IMR-90 (cell line): ENCODE measurements at regions not wholly inside any gene's neighbourhood (a gene's known extent, or its start where the extent isn't known, plus 50 kb on each side); places are given as distances from the start of the nearest gene placed in this dataset.

ENCODE experiments used
- ATAC-seq: fragments of 200-7000 bp; cut with Tn5 transposase; 2 replicates; pipeline ENCODE4 v1.9.1; 2020; ENCODE audit warnings: low read depth, mild to moderate bottlenecking, moderate library complexity
- BruUV-seq: library from RNA; stranded (reverse); fragments of 400-500 nt; replicated peaks from 2 replicates; lab custom pipeline; 2021; lab: Mats Ljungman, UMichigan
- CTCF ChIA-PET: fragments of 300-600 bp; formaldehyde crosslinking; extraction: SDS; loops from one replicate; lab custom pipeline; 2021; ENCODE audit warnings: antibody characterized with exemption; lab: Yijun Ruan, JAX
- POLR2A ChIA-PET: fragments of 300-600 bp; sonication (Branson Sonifier 250); formaldehyde crosslinking; loops from one replicate; lab custom pipeline; 2022; ENCODE audit warnings: antibody characterized with exemption; ENCODE audit not compliant: unreplicated experiment; lab: Charles Lee
- DNase-seq: peaks from one replicate; pipeline ENCODE4 v3.0.0; 2013
- H2AFZ ChIP-seq: replicated peaks from 2 replicates; pipeline ENCODE3; 2013; ENCODE audit warnings: low read length, mild to moderate bottlenecking; ENCODE audit not compliant: poor library complexity
- H2AK5ac ChIP-seq: 2 replicates; pipeline ENCODE4 v1.6.1; 2013; ENCODE audit warnings: low read depth, low read length, inconsistent platforms
- H2AK9ac ChIP-seq: replicated peaks from 2 replicates; pipeline ENCODE3; 2013; ENCODE audit warnings: mild to moderate bottlenecking, low read depth, low read length, moderate library complexity; ENCODE audit not compliant: poor library complexity
- H2BK120ac ChIP-seq: 2 replicates; pipeline ENCODE4 v1.6.1; 2013; ENCODE audit warnings: low read depth, low read length, inconsistent platforms
- H2BK15ac ChIP-seq: 3 replicates; pipeline ENCODE4 v1.6.1; 2013; ENCODE audit warnings: low read depth, low read length, inconsistent platforms
- H2BK20ac ChIP-seq: 2 replicates; pipeline ENCODE4 v1.6.1; 2013; ENCODE audit warnings: low read depth, mild to moderate bottlenecking, inconsistent platforms, low read length, moderate library complexity
- H2BK5ac ChIP-seq: 2 replicates; pipeline ENCODE4 v1.6.1; 2013; ENCODE audit warnings: mild to moderate bottlenecking, low read depth, low read length, inconsistent platforms; ENCODE audit not compliant: poor library complexity, severe bottlenecking
- H3K14ac ChIP-seq: replicated peaks from 2 replicates; pipeline ENCODE4 v1.6.1; 2013; ENCODE audit warnings: low read depth, low read length, inconsistent platforms
- H3K18ac ChIP-seq: 2 replicates; pipeline ENCODE4 v1.6.1; 2013; ENCODE audit warnings: low read depth, low read length, control low read depth
- H3K23ac ChIP-seq: 2 replicates; pipeline ENCODE4 v1.6.1; 2013; ENCODE audit warnings: low read depth, low read length, inconsistent platforms
- H3K27ac ChIP-seq: 2 replicates; pipeline ENCODE4 v1.5.1; 2013; ENCODE audit warnings: mild to moderate bottlenecking, control low read depth, low read length; ENCODE audit not compliant: insufficient read depth
- H3K27me3 ChIP-seq: 2 replicates; pipeline ENCODE4 v1.6.1; 2013; ENCODE audit warnings: low read length; ENCODE audit not compliant: control insufficient read depth, insufficient read depth
- H3K36me3 ChIP-seq: 2 replicates; pipeline ENCODE4 v1.6.1; 2013; ENCODE audit warnings: low read length, mixed read lengths; ENCODE audit not compliant: control insufficient read depth, insufficient read depth
- H3K4ac ChIP-seq: 2 replicates; pipeline ENCODE4 v1.6.1; 2013; ENCODE audit warnings: low read depth, low read length, inconsistent platforms
- H3K4me1 ChIP-seq: 2 replicates; pipeline ENCODE4 v1.6.1; 2013; ENCODE audit warnings: low read length, mixed read lengths; ENCODE audit not compliant: control insufficient read depth, insufficient read depth
- H3K4me2 ChIP-seq: 2 replicates; pipeline ENCODE4 v1.6.1; 2013; ENCODE audit warnings: low read depth, mild to moderate bottlenecking, control low read depth, low read length, moderate library complexity
- H3K4me3 ChIP-seq: 2 replicates; pipeline ENCODE4 v1.5.1; 2013; ENCODE audit warnings: low read depth, mild to moderate bottlenecking, control low read depth, low read length, moderate library complexity; ENCODE audit not compliant: insufficient read depth
- H3K56ac ChIP-seq: 2 replicates; pipeline ENCODE4 v1.6.1; 2013; ENCODE audit warnings: low read length, inconsistent platforms; ENCODE audit not compliant: insufficient read depth; ENCODE audit errors: extremely low read depth
- H3K79me1 ChIP-seq, 2 experiments: 2 replicates each; pipeline ENCODE4 v1.6.1; 2013; ENCODE audit warnings: low read length in 2 of 2, inconsistent platforms in 1 of 2, low read depth in 1 of 2
- H3K9ac ChIP-seq: 2 replicates; pipeline ENCODE4 v1.6.1; 2013; ENCODE audit warnings: low read depth, low read length, control low read depth
- H3K9me1 ChIP-seq: 2 replicates; pipeline ENCODE4 v1.6.1; 2013; ENCODE audit warnings: low read length, inconsistent platforms; ENCODE audit not compliant: insufficient read depth
- H3K9me3 ChIP-seq: 2 replicates; pipeline ENCODE4 v1.6.1; 2013; ENCODE audit warnings: low read length; ENCODE audit not compliant: control insufficient read depth, insufficient read depth
- H4K20me1 ChIP-seq: 2 replicates; pipeline ENCODE4 v1.6.1; 2013; ENCODE audit warnings: low read length, inconsistent platforms; ENCODE audit not compliant: insufficient read depth
- H4K5ac ChIP-seq: 2 replicates; pipeline ENCODE4 v1.6.1; 2013; ENCODE audit warnings: mild to moderate bottlenecking, low read depth, low read length, control low read depth
- H4K8ac ChIP-seq, 2 experiments: 2 replicates each; pipeline ENCODE4 v1.6.1; 2013; ENCODE audit warnings: low read depth in 2 of 2, low read length in 2 of 2, control low read depth in 1 of 2, inconsistent platforms in 1 of 2
- H4K91ac ChIP-seq: 2 replicates; pipeline ENCODE4 v1.6.1; 2013; ENCODE audit warnings: low read depth, low read length, inconsistent platforms; ENCODE audit not compliant: insufficient read depth
- BHLHE40 ChIP-seq: fragments of 150-350 bp; IDR thresholded peaks from 2 replicates; pipeline ENCODE4 v1.6.1; 2016; ENCODE audit warnings: mild to moderate bottlenecking, low read depth, low read length
- CEBPB ChIP-seq: IDR thresholded peaks from 2 replicates; pipeline ENCODE4 v1.6.1; 2012; ENCODE audit warnings: low read depth, low read length, improper control_type of control experiment
- CHD1 ChIP-seq: IDR thresholded peaks from 2 replicates; pipeline ENCODE4 v1.6.1; 2012; ENCODE audit warnings: low read depth, low read length, improper control_type of control experiment
- CTCF ChIP-seq: conservative IDR thresholded peaks from 2 replicates; pipeline ENCODE4 v1.5.1; 2012; ENCODE audit warnings: mild to moderate bottlenecking, low read depth, low read length, improper control_type of control experiment
- FOS ChIP-seq: fragments of 150-350 bp; IDR thresholded peaks from 2 replicates; pipeline ENCODE4 v1.6.1; 2016; ENCODE audit warnings: low read depth, low read length
- MXI1 ChIP-seq: IDR thresholded peaks from 2 replicates; pipeline ENCODE4 v1.6.1; 2012; ENCODE audit warnings: low read depth, mild to moderate bottlenecking, low read length, moderate library complexity, borderline replicate concordance
- POLR2A ChIP-seq: IDR thresholded peaks from 2 replicates; pipeline ENCODE4 v1.6.1; 2012; ENCODE audit warnings: mild to moderate bottlenecking, low read depth, low read length
- RAD21 ChIP-seq: IDR thresholded peaks from 2 replicates; pipeline ENCODE4 v1.6.1; 2012; ENCODE audit warnings: low read length, improper control_type of control experiment
- RCOR1 ChIP-seq: IDR thresholded peaks from 2 replicates; pipeline ENCODE4 v1.6.1; 2012; ENCODE audit warnings: mild to moderate bottlenecking, low read length, improper control_type of control experiment; ENCODE audit not compliant: insufficient replicate concordance
- WGBS, 2 experiments: methylation state at CpG; one replicate each; pipeline versions ENCODE4 v1.1.5 to v1.1.7; 2013; ENCODE audit warnings: missing lambda C conversion rate in 2 of 2; ENCODE audit not compliant: insufficient read length in 1 of 2; ENCODE audit errors: extremely low coverage in 2 of 2; 5-methylcytosine and 5-hydroxymethylcytosine counted together
- dilution Hi-C: fragments of 300-500 bp; cut with HindIII; formaldehyde crosslinking; loops from one replicate; pipeline ENCODE4 v1.14.3; 2018; ENCODE audit warnings: low sequenced_read_pairs; ENCODE audit not compliant: unreplicated experiment
- in situ Hi-C: fragments of 300-500 bp; cut with MboI; formaldehyde crosslinking; loops from 3 replicates; pipeline ENCODE4 v1.14.3; 2019; ENCODE audit warnings: low sequenced_read_pairs, inconsistent platforms, mixed read lengths
- intact Hi-C: fragments of 100-400 bp; cut with micrococcal nuclease; formaldehyde crosslinking; loops from 2 replicates; pipeline ENCODE4 v1.10.0; 2022

- DNase-seq (no peak), ATAC-seq (no peak)
- Histone ChIP-seq H2BK5ac (no peak overlapping the region), H3K4me1 (no peaks in the 10 kb centered on the region), H3K4me3 (no peak overlapping the region), H4K8ac (no peak overlapping the region), H2BK120ac (no peak overlapping the region), H3K23ac (no peak overlapping the region), H3K27me3 (peaks cover 5% of the 10 kb centered on the region), H2BK20ac (no peak overlapping the region), H3K79me1 (no peaks in the 10 kb centered on the region), H3K36me3 (no peaks in the 10 kb centered on the region), H2BK15ac (no peak overlapping the region), H3K14ac (no peak overlapping the region), H2AK9ac (no peak overlapping the region), H3K9me3 (peaks cover 1% of the 10 kb centered on the region; the same call in 1 of the 2 replicates), H3K9ac (no peak overlapping the region), H3K9me1 (no peaks in the 10 kb centered on the region), H2AK5ac (no peak overlapping the region), H3K27ac (no peak overlapping the region), H3K4me2 (no peak overlapping the region), H4K5ac (no peak overlapping the region), H3K18ac (no peak overlapping the region), H2AFZ (no peak overlapping the region), H3K4ac (no peak overlapping the region), H4K20me1 (no peaks in the 10 kb centered on the region), H3K56ac (no peak overlapping the region), H4K91ac (no peak overlapping the region)
- WGBS, 2 experiments = no CpG with 5 or more reads among the region's 20 CpGs
- intact Hi-C loops (no loop called here), dilution Hi-C loops (no loop called here), in situ Hi-C loops (no loop called here)
- ChIA-PET POLR2A (no interaction called here), CTCF (no interaction called here)
- no TSS peak for BruUV-seq
- TF ChIP-seq CHD1 = no peak
- TF ChIP-seq POLR2A = no peak
- TF ChIP-seq FOS = no peak
- no peak for TF ChIP-seq MXI1
- TF ChIP-seq RCOR1 = no peak
- no peak for TF ChIP-seq RAD21
- TF ChIP-seq BHLHE40 = no peak
- TF ChIP-seq CEBPB = no peak
- no peak for TF ChIP-seq CTCF
Observed at GRCh38 chr13:111420113-111420876, 99.9 kb downstream of the TEX29 start.
